WERI-Rb-1 (cell line): ENCODE measurements at regions not wholly inside any gene's neighbourhood (a gene's known extent, or its start where the extent isn't known, plus 50 kb on each side); places are given as distances from the start of the nearest gene placed in this dataset.

Source experiments
- DNase-seq: peaks from one replicate; pipeline ENCODE4 v3.0.0-alpha.2; 2020
- H3K27ac ChIP-seq: fragments of 250-450 bp; sonication (Bioruptor Pico); 2 replicates; pipeline ENCODE4 v1.5.1; 2020; ENCODE audit warnings: mild to moderate bottlenecking, moderate library complexity
- H3K27me3 ChIP-seq: fragments of 250-450 bp; sonication (Bioruptor Pico); 2 replicates; pipeline ENCODE4 v1.5.1; 2021; ENCODE audit warnings: mild to moderate bottlenecking, low read depth, moderate library complexity; ENCODE audit not compliant: insufficient read depth, severe bottlenecking
- H3K36me3 ChIP-seq: fragments of 250-450 bp; sonication (Bioruptor Pico); 2 replicates; pipeline ENCODE4 v1.5.1; 2020; ENCODE audit warnings: mild to moderate bottlenecking, moderate library complexity
- H3K4me3 ChIP-seq: 2 replicates; pipeline ENCODE4 v1.5.1; 2011; ENCODE audit warnings: low read depth, mild to moderate bottlenecking, control low read depth, low read length
- H3K9me3 ChIP-seq: fragments of 250-450 bp; sonication (Bioruptor Pico); 2 replicates; pipeline ENCODE4 v1.5.1; 2021; ENCODE audit warnings: mild to moderate bottlenecking, moderate library complexity; ENCODE audit not compliant: severe bottlenecking
- TF ChIP-seq, protein P1 (sequence below): IDR thresholded peaks from 2 replicates; pipeline ENCODE4 v1.5.1; 2011; ENCODE audit warnings: low read depth, mild to moderate bottlenecking, control low read depth, inconsistent platforms, low read length

DNA sequence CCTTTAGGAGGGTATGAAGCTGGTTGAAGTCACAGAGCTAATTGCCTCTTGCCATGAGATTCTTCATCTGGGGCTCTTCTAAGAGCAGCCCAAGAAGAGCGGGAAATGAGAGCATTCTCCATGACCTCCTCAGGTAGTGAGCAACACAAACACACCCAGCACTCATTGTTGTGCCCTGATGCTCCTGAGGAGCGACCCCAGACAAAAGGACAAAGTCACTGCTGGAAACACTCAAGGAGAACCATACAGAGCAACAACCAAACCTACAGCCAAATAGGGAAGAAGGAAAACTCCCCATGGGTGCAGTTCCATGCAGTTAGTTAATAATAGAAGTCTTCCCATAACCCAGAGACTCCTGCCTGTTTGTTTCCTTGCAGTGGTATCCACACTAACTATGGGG, 426.0 kb upstream of the CRIM1 start:
- Histone ChIP-seq H3K9me3 (no peaks in the 10 kb centered on the region), H3K36me3 (no peaks in the 10 kb centered on the region), H3K27me3 (no peaks in the 10 kb centered on the region), H3K27ac (no peak overlapping the region), H3K4me3 (no peak overlapping the region)
- TF ChIP-seq, protein P1, sequence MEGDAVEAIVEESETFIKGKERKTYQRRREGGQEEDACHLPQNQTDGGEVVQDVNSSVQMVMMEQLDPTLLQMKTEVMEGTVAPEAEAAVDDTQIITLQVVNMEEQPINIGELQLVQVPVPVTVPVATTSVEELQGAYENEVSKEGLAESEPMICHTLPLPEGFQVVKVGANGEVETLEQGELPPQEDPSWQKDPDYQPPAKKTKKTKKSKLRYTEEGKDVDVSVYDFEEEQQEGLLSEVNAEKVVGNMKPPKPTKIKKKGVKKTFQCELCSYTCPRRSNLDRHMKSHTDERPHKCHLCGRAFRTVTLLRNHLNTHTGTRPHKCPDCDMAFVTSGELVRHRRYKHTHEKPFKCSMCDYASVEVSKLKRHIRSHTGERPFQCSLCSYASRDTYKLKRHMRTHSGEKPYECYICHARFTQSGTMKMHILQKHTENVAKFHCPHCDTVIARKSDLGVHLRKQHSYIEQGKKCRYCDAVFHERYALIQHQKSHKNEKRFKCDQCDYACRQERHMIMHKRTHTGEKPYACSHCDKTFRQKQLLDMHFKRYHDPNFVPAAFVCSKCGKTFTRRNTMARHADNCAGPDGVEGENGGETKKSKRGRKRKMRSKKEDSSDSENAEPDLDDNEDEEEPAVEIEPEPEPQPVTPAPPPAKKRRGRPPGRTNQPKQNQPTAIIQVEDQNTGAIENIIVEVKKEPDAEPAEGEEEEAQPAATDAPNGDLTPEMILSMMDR = no peak
- DNase-seq = no peak

DNA sequence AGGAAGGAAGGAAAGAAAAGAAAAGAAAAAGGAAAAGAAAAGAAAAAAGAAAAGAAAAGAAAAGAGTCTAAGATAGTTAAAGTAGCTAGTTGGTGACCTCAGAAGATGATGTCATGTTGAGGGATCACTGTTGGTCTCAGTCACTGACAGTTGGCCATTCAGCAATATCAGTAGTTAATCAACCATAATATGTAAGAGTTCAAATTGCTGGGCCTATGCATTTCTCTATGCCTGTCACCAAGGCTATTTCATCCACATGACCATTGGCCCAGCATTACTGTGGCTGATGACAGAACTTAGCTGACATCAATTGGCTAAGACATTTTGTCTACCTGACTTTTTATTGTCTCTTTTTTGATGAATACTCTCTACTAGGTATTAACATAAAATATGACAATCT, 435.5 kb upstream of the CRIM1 start:
- H3K27ac ChIP-seq = no peak overlapping the region
- H3K36me3 ChIP-seq = no peaks in the 10 kb centered on the region
- TF ChIP-seq, protein P1 = no peak
- H3K9me3 ChIP-seq = no peaks in the 10 kb centered on the region
- H3K4me3 ChIP-seq = no peak overlapping the region
- H3K27me3 ChIP-seq = no peaks in the 10 kb centered on the region
- DNase-seq = no peak

DNA sequence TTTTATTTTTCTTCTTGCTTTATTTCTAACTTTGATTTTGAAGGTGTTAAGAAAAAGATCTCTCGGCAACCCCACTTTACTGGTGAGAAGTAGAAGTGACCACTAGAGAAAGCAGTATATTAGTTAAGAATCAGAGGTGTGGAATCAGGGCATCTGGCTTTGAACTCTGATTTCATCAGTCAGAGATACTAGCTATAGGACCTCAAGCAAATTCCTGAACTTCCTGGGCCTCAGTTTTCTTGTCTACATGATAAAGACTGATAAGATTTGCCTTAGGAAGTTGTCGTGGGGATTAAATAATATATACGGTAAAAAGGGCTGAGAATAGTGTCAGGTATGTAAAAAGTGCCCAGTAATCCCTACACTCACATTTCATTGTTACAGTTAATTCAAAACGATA, 440.3 kb upstream of the CRIM1 start:
- Histone ChIP-seq H3K4me3 (no peak overlapping the region), H3K27ac (no peak overlapping the region), H3K9me3 (no peaks in the 10 kb centered on the region), H3K36me3 (no peaks in the 10 kb centered on the region), H3K27me3 (no peaks in the 10 kb centered on the region)
- TF ChIP-seq, protein P1 = no peak
- DNase-seq = no peak

DNA sequence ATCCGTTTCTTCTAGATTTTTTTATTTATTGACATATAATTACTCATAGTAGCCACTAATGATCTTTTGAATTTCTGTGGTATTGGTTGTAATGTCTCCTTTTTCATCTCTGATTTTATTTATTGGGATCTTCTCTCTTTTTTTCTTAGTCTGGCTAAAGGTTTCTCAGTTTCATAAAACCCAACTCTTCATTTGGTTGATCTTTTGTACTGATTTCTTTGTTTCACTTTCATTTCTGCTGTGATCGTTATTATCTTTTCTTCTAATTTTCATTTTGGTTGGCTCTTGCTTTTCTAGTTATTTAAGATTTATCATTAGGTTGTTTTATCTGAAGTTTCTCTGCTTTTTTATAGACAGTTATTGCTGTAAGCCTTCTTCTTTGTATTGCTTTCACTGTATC, 463.6 kb upstream of the CRIM1 start:
- Histone ChIP-seq H3K27me3 (no peaks in the 10 kb centered on the region), H3K9me3 (no peaks in the 10 kb centered on the region), H3K4me3 (no peak overlapping the region), H3K27ac (no peak overlapping the region), H3K36me3 (no peaks in the 10 kb centered on the region)
- DNase-seq = no peak
- TF ChIP-seq, protein P1 = no peak

DNA sequence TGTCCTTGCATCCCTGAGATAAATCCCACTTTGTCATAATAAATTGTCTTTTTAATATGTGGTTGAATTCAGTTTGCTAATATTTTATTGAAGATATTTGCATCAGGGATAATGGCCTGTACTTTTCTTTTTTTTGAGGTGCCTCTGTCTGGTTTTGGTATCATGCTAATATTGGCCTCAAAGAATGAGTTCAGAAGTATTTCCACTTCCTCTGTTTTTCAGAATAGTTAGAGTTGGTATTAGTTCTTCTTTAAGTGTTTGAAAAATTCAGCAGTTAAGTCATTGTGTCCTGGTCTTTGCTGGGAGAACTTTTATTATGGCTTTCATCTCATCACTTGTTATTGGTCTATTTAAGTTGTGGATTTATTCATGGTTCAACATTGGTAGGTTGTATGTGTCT, 464.1 kb upstream of the CRIM1 start:
- Histone ChIP-seq H3K27ac (no peak overlapping the region), H3K36me3 (no peaks in the 10 kb centered on the region), H3K4me3 (no peak overlapping the region), H3K27me3 (no peaks in the 10 kb centered on the region), H3K9me3 (no peaks in the 10 kb centered on the region)
- TF ChIP-seq, protein P1 = no peak
- no peak for DNase-seq

DNA sequence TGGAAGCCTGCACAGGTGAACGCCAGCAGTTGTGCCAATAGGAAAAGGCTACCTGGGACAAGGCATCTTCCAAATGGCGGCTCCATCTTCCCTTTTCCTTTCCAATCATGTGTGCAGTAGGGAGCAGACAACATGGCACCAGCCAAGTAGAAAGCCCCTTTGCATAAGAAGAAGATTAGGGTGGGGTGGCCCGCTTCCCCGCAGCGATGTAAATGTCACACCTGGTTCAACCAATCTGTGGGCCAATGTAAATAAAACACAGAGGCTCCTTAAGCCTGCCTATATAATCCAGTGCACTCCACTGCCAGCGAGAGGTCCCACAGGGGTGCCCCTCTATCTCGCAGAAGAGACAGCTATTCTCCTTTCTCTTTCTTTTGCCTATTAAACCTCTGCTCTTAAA, 468.4 kb upstream of the CRIM1 start:
- no peak for DNase-seq
- no peaks in the 10 kb centered on the region for H3K27me3 ChIP-seq
- TF ChIP-seq, protein P1 = no peak
- H3K36me3 ChIP-seq = no peaks in the 10 kb centered on the region
- no peak overlapping the region for H3K4me3 ChIP-seq
- no peaks in the 10 kb centered on the region for H3K9me3 ChIP-seq
- H3K27ac ChIP-seq = no peak overlapping the region
